Fibroblast of pulmonary artery (primary cell): ENCODE measurements at regions not wholly inside any gene's neighbourhood (a gene's known extent, or its start where the extent isn't known, plus 50 kb on each side); places are given as distances from the start of the nearest gene placed in this dataset.
"Not testable (repeated sequence)": the region's sequence is repeated elsewhere in the genome, so short reads cannot be mapped to it uniquely, and the experiment has no call there.

ENCODE experiments used
- DNase-seq: peaks from one replicate; pipeline ENCODE4 v3.0.0-alpha.2; 2010; ENCODE audit warnings: low read depth
- H3K4me3 ChIP-seq: replicated peaks from 2 replicates; pipeline ENCODE4 v1.5.1; 2011; ENCODE audit warnings: low read depth, mild to moderate bottlenecking, control low read depth, low read length, moderate library complexity
- CTCF ChIP-seq: IDR thresholded peaks from 2 replicates; pipeline ENCODE4 v1.5.1; 2011; ENCODE audit warnings: mild to moderate bottlenecking, control low read depth, low read length, inconsistent platforms; ENCODE audit errors: missing control alignments

GRCh38 chr2:16420421-16420820 lies 245.2 kb downstream of the CYRIA start:
- no peak overlapping the region for H3K4me3 ChIP-seq
- no peak for TF ChIP-seq CTCF
- no peak for DNase-seq

- no peak overlapping the region for H3K4me3 ChIP-seq
- no peak for TF ChIP-seq CTCF
- no peak for DNase-seq
Measured at GRCh38 chr2:16417726-16418125, 247.9 kb downstream of the CYRIA start.

- H3K4me3 ChIP-seq: no peak overlapping the region
- no peak for TF ChIP-seq CTCF
- no peak for DNase-seq
Measured at GRCh38 chr2:16416651-16417050, 249.0 kb downstream of the CYRIA start.

GRCh38 chr2:16415861-16416260 lies 249.8 kb downstream of the CYRIA start:
- DNase-seq, H3K4me3 ChIP-seq: not testable (repeated sequence)

GRCh38 chr2:16413947-16414346 lies 251.7 kb downstream of the CYRIA start:
- H3K4me3 ChIP-seq: no peak overlapping the region
- DNase-seq: no peak
- TF ChIP-seq CTCF: no peak

- no peak for TF ChIP-seq CTCF
- DNase-seq: no peak
- H3K4me3 ChIP-seq: no peak overlapping the region
Measured at GRCh38 chr2:16413285-16413684, 252.3 kb downstream of the CYRIA start.

- no peak for TF ChIP-seq CTCF
- no peak overlapping the region for H3K4me3 ChIP-seq
- DNase-seq: no peak
Measured at GRCh38 chr2:16412321-16413030, 253.2 kb downstream of the CYRIA start.
